Transverse colon (tissue), 4 donors: ENCODE measurements at regions not wholly inside any gene's neighbourhood (a gene's known extent, or its start where the extent isn't known, plus 50 kb on each side); places are given as distances from the start of the nearest gene placed in this dataset.

Experiments
- DNase-seq: peaks from one replicate; pipeline ENCODE4 v3.0.0-alpha.2; 2019
- H3K27ac ChIP-seq, 4 donors: fragments of 200-600 bp; sonication (generic); 2 replicates each; pipeline ENCODE4 v1.5.1; 2016 to 2018; ENCODE audit warnings: inconsistent platforms in 4 of 4
- H3K27me3 ChIP-seq: fragments of 200-600 bp; sonication (generic); 2 replicates; pipeline ENCODE4 v1.5.1; 2017; ENCODE audit warnings: inconsistent platforms
- H3K36me3 ChIP-seq, 4 donors: fragments of 200-600 bp; sonication (generic); 2 replicates each; pipeline ENCODE4 v1.5.1; 2017 to 2019; ENCODE audit warnings: inconsistent platforms in 4 of 4
- H3K4me1 ChIP-seq, 4 donors: fragments of 200-600 bp; sonication (generic); 2 replicates each; pipeline ENCODE4 v1.5.1; 2017 to 2020; ENCODE audit warnings: inconsistent platforms in 4 of 4
- H3K4me3 ChIP-seq, 4 donors: fragments of 200-600 bp; sonication (generic); 1 replicate in 1 of 4; 2 replicates in 3 of 4; pipeline versions ENCODE4 v1.5.1 to v1.6.1; 2017 to 2019; ENCODE audit warnings: inconsistent platforms in 4 of 4
- H3K9me3 ChIP-seq, 2 donors: fragments of 200-600 bp; sonication (generic); 2 replicates each; pipeline ENCODE4 v1.5.1; 2017 to 2019; ENCODE audit warnings: inconsistent platforms in 2 of 2
- EP300 ChIP-seq: sonication (generic); formaldehyde crosslinking; IDR thresholded peaks from one replicate; pipeline ENCODE4 v1.6.1; 2017; ENCODE audit warnings: antibody characterized with exemption, low read depth
- POLR2A ChIP-seq: fragments of 450-650 bp; IDR thresholded peaks from one replicate; pipeline ENCODE4 v1.6.1; 2016; ENCODE audit warnings: antibody characterized with exemption, mild to moderate bottlenecking, moderate library complexity
- POLR2AphosphoS5 ChIP-seq, 3 donors: sonication (generic); formaldehyde crosslinking; IDR thresholded peaks; one replicate each; pipeline ENCODE4 v1.6.1; 2016; ENCODE audit warnings: antibody characterized with exemption in 3 of 3
- WGBS, 2 donors: methylation state at CpG; one replicate each; pipeline ENCODE4 v1.1.5; 2018; ENCODE audit warnings: low coverage in 1 of 2; 5-methylcytosine and 5-hydroxymethylcytosine counted together
- in situ Hi-C, 4 donors: fragments of 200-750 bp; cut with MboI; loops; one replicate each; pipeline versions ENCODE4 v1.15.0 to v1.15.1; 2017; ENCODE audit warnings: low sequenced_read_pairs in 3 of 4, low pct_ligation_motif_present in 1 of 4, low pct_unique_long_range_greater_than_20kb in 1 of 4
- intact Hi-C: fragments of 100-400 bp; cut with DNase I; formaldehyde crosslinking; loops from one replicate; pipeline ENCODE4 v1.15.1; 2023; ENCODE audit warnings: low total_unique reads
- TF ChIP-seq, protein P1 (sequence below), 5 experiments: fragments of 200-600 bp in 3 of 5; fragments of 450-650 bp in 2 of 5; sonication (generic) in 3 of 5; IDR thresholded peaks; 1 replicate in 2 of 5; 2 replicates in 3 of 5; pipeline ENCODE4 v1.5.1; 2016 to 2017; ENCODE audit warnings: antibody characterized with exemption in 5 of 5, inconsistent platforms in 3 of 5, mild to moderate bottlenecking in 2 of 5, moderate library complexity in 1 of 5

GRCh38 chr6:112781241-112781640 is 434.1 kb downstream of the RFPL4B start:
- TF ChIP-seq EP300 (no peak), POLR2A (no peak), POLR2AphosphoS5 (IDR thresholded peaks at IDR 0.05) (no peak)
- TF ChIP-seq, protein P1, sequence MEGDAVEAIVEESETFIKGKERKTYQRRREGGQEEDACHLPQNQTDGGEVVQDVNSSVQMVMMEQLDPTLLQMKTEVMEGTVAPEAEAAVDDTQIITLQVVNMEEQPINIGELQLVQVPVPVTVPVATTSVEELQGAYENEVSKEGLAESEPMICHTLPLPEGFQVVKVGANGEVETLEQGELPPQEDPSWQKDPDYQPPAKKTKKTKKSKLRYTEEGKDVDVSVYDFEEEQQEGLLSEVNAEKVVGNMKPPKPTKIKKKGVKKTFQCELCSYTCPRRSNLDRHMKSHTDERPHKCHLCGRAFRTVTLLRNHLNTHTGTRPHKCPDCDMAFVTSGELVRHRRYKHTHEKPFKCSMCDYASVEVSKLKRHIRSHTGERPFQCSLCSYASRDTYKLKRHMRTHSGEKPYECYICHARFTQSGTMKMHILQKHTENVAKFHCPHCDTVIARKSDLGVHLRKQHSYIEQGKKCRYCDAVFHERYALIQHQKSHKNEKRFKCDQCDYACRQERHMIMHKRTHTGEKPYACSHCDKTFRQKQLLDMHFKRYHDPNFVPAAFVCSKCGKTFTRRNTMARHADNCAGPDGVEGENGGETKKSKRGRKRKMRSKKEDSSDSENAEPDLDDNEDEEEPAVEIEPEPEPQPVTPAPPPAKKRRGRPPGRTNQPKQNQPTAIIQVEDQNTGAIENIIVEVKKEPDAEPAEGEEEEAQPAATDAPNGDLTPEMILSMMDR (IDR thresholded peaks at IDR 0.05) = no peak
- intact Hi-C loops = no loop called here
- in situ Hi-C loops = no loop called here
- no peak overlapping the region for H3K27ac ChIP-seq
- DNase-seq = no peak
- no peaks in the 10 kb centered on the region for H3K4me1 ChIP-seq
- H3K27me3 ChIP-seq = no peaks in the 10 kb centered on the region
- H3K4me3 ChIP-seq = no peak overlapping the region
- no peaks in the 10 kb centered on the region for H3K9me3 ChIP-seq
- H3K36me3 ChIP-seq = no peaks in the 10 kb centered on the region
- WGBS, 2 donors = 48 to 65% methylated on average over 2 of the region's 2 CpGs

GRCh38 chr6:112785408-112785807 is 438.3 kb downstream of the RFPL4B start:
- DNase-seq = no peak
- 96 to 97% methylated on average over 2 of the region's 2 CpGs for WGBS, 2 donors
- intact Hi-C loops = no loop called here
- TF ChIP-seq POLR2AphosphoS5 (IDR thresholded peaks at IDR 0.05) = no peak
- TF ChIP-seq EP300 = no peak
- no peak for TF ChIP-seq POLR2A
- TF ChIP-seq, protein P1 (IDR thresholded peaks at IDR 0.05) = no peak
- H3K27me3 ChIP-seq = no peaks in the 10 kb centered on the region
- no peaks in the 10 kb centered on the region for H3K4me1 ChIP-seq
- in situ Hi-C loops = no loop called here
- no peaks in the 10 kb centered on the region for H3K9me3 ChIP-seq
- H3K4me3 ChIP-seq = no peak overlapping the region
- no peak overlapping the region for H3K27ac ChIP-seq
- no peaks in the 10 kb centered on the region for H3K36me3 ChIP-seq

- no peaks in the 10 kb centered on the region for H3K4me1 ChIP-seq
- no peak overlapping the region for H3K4me3 ChIP-seq
- DNase-seq = no peak
- no peaks in the 10 kb centered on the region for H3K36me3 ChIP-seq
- 83 to 84% methylated on average over 2 of the region's 2 CpGs for WGBS, 2 donors
- H3K27ac ChIP-seq = no peak overlapping the region
- no peaks in the 10 kb centered on the region for H3K27me3 ChIP-seq
- no peaks in the 10 kb centered on the region for H3K9me3 ChIP-seq
- intact Hi-C loops = no loop called here
- TF ChIP-seq, protein P1 (IDR thresholded peaks at IDR 0.05) = no peak
- TF ChIP-seq EP300 (no peak), POLR2AphosphoS5 (IDR thresholded peaks at IDR 0.05) (no peak), POLR2A (no peak)
- in situ Hi-C loops = no loop called here
These were observed 439.7 kb downstream of the RFPL4B start for GRCh38 chr6:112786801-112787200.

DNA sequence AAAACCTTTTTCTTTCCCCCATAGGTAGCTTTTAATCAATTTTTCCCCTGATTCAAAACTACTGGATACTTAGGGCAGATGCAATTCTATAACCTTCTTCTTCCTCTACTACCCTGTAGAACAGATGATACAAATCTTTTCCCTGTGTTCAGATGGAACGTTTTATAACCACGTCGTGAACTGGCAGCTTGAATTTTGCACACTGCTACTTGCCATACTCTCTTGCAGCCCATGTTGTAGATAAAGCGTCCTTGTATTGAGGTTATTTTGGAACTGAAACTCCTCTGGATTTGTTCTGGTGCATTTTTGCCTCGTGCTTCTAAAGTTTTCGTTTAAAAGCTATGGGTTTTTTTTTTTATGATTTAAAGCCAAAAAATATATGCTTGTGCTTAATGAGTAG is 440.2 kb downstream of the RFPL4B start:
- no peak for TF ChIP-seq POLR2AphosphoS5 (IDR thresholded peaks at IDR 0.05)
- TF ChIP-seq POLR2A = no peak
- TF ChIP-seq EP300 = no peak
- TF ChIP-seq, protein P1 (IDR thresholded peaks at IDR 0.05) = no peak
- no peak overlapping the region for H3K27ac ChIP-seq
- H3K36me3 ChIP-seq = no peaks in the 10 kb centered on the region
- no peaks in the 10 kb centered on the region for H3K4me1 ChIP-seq
- in situ Hi-C loops (no loop called here), intact Hi-C loops (no loop called here)
- WGBS, 2 donors = 73 to 83% methylated on average over 6 of the region's 6 CpGs
- no peak for DNase-seq
- no peaks in the 10 kb centered on the region for H3K27me3 ChIP-seq
- H3K9me3 ChIP-seq = no peaks in the 10 kb centered on the region
- H3K4me3 ChIP-seq = no peak overlapping the region
